HG02610 (cell line): ENCODE measurements at regions not wholly inside any gene's neighbourhood (a gene's known extent, or its start where the extent isn't known, plus 50 kb on each side); places are given as distances from the start of the nearest gene placed in this dataset.

ENCODE experiments used
- ATAC-seq: cut with Tn5 transposase; IDR thresholded peaks from one replicate; pipeline ENCODE4 v1.9.1; 2021; ENCODE audit warnings: mild to moderate bottlenecking, moderate library complexity; ENCODE audit not compliant: unreplicated experiment

DNA sequence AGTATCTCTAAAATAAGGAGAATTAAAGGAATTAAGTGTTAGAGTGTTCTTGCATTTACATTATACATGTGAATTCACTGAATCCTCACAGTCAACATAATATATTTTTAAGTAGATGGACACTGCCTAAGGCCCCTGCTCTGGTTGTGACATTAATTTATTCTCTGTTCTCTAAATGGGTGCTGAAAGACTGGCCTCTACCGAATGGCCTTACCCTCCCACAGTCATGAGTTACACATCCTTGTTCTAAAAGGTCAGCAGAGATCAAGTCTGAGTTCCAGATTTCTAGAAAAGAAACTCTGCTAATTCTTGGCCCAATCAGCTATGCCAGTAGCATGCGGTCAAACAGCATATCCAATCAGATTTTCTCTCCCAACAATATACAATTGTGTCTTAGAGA lies 193.2 kb downstream of the TM2D1 start:
- no peak for ATAC-seq

DNA sequence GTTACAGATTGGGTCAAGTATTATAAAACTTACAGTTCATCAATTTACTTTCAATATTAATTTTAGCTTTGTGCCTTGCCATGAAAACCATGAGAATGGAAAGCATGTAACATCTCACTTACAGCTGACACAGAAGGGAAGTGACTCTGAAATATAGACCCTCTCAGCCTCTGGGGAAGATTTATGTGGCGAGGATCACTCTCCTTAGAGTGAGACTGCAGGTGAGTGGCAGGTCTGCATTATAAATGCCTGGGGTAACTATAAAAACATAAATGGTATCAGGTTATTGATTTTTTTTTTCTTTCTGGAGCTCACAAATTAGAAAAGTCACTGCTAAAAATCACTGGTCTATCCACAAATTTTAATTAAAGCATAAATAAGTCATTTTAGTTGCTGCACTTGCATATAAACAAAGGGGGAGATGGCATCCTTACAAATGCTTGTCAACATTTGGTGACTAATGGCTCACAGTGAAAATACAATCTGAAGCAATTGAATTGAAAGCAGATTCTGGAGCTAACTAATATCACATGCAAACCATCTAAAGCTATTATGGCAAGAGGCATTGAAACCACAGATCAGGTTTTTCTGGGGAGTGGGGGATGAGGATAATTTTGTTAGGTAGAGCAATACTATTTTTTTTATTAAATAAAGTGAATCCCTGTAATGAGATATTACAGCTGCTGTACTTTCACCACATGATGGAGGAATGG lies 200.9 kb downstream of the TM2D1 start:
- ATAC-seq = no peak

DNA sequence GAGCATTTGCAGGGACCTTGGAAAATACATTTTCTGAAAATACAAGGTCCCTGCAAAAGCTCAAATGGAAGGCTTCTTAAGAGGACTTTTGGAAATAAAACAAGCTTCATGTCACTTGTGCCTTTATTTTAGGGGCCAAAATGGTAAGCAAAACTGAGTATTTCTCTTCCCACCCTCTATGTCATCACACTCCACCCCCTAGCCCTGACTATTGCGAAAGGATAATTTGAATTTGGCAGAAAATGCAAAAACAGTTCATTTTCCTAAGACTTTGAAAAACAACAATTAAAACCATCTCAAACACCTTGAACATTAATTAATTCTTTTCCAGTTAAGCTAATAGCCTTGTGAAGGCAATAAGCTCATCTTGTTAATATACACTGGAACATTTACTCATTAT lies 201.7 kb downstream of the TM2D1 start:
- ATAC-seq = no peak

DNA sequence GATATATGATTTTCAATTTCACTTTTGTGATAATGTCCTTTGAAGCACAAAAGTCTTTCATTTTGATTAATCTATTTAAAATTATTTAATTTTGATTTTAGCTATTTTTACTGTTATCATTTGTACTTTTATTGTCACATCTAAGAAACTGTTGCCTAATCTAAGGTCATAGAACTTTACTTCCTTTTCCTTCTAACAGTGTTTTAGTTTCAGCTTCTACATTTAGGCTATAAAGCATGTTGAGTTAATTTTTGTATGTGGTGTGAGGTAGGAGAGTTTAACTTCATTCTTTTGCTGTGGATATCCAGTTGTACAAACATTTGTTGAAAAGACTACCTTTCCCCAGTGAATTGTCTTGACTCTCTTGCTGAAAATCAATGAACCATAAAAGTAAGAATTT lies 204.5 kb downstream of the TM2D1 start:
- no peak for ATAC-seq

DNA sequence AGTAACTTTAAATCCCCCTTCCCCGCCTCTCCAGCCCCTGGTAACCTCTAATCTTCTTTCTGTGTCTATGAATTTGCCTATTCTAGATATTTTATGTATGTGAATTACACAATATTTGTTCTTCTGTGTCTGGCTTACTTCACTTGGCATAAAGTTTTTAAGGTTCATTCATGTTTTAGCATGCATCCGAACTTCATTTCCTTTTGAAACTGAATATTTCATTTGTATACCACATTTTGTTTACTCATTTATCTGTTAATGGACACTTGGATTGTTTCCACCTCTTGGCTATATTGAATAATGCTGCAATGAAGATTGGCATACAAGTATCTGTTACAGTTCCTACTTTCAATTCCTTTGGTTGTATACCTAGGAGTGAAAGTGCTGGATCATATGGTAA lies 205.3 kb downstream of the TM2D1 start:
- ATAC-seq = no peak

DNA sequence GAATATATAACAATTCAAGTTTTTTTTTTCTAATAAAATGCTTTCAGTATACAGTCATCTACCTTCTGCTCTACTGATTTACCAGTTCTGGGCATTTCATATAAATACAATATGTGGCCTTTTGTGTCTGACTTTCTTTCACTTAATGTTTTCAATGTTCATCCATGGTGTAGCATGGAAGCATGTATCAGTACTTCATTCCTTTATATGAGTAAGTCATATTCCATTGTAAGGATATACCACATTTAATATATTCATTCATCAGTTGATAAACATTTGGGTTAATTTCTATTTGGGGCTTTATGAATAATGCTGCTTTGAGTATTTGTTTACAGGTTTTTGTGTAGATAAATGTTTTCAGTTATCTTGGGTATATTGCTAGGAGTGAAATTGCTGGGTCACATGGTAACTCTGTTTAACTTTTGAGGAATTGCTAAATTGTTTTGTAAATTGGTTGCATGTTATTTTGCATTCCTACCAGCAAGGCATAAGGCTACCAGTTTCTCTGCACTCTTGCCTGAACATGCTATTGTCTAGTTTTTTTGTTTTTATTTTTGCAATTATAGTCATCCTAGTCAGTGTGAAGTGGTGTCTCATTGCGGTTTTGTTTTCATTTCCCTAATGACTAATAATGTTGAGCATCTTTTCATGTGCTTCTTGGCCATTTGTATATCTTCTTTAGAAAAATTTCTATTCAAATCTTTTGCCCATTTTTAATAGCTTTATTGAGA lies 206.1 kb downstream of the TM2D1 start:
- ATAC-seq = peak; percentile 65

DNA sequence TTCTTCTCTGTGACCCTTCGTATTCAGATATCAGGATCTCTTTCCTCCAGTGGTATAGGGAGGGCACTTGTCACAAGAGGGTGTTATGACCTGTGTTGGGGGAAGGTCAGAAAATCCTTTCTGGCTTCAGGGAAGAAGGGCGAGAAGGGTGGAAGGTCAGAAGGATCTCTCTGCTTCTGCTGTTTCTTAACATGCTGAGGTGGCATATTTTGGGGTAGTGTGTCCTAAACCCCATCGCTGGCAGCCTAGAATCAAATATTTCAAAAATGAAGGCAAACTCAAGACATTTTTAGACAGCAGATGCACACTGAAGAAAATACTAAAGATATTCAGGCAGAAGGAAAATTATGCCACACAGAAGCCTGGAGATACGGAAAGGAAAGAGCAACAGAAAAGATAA lies 207.6 kb downstream of the TM2D1 start:
- ATAC-seq = no peak

DNA sequence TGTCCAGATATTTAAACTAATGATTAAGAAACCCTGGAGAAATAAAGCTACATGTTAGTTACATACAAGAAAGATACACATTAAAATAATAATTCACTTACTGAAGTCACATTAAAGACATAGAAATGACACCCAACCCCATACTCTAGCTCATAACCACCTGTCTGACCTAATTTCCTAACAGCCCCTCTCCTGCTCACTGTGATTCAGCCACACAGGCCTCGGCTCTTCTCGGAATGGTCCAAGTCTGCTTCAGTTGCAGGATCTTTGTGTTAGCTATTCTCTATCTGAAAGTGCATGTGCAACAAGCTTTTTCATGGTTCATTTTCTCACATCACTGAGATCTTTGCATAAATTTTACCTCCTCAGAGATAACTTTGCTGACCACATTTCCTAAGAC lies 209.8 kb downstream of the TM2D1 start:
- ATAC-seq = no peak
